ENCODE measurements at regions not wholly inside any gene's neighbourhood (a gene's known extent, or its start where the extent isn't known, plus 50 kb on each side); places are given as distances from the start of the nearest gene placed in this dataset.

GRCh38 chr2:6685447-6685846, 180.3 kb downstream of the CMPK2 start:
- DNase-seq: no peak

GRCh38 chr2:6692056-6692455, 173.7 kb downstream of the CMPK2 start:
- DNase-seq: no peak

GRCh38 chr2:6692819-6693218, 172.9 kb downstream of the CMPK2 start:
- no peak for DNase-seq

- no peak for DNase-seq
Observed at GRCh38 chr2:6694555-6694954, 171.2 kb downstream of the CMPK2 start.

- DNase-seq: no peak
Observed at GRCh38 chr2:6700335-6700734, 165.4 kb downstream of the CMPK2 start.

GRCh38 chr2:6704077-6704476, 161.6 kb downstream of the CMPK2 start:
- DNase-seq: no peak

GRCh38 chr2:6721395-6721794, 144.3 kb downstream of the CMPK2 start:
- DNase-seq: no peak

GRCh38 chr2:6722574-6722973, 143.1 kb downstream of the CMPK2 start:
- DNase-seq: no peak

- DNase-seq: no peak
Observed at GRCh38 chr2:6723865-6724604, 141.7 kb downstream of the CMPK2 start.

- DNase-seq: no peak
Observed at GRCh38 chr2:6724605-6725140, 141.0 kb downstream of the CMPK2 start.

GRCh38 chr2:6728156-6728555, 137.6 kb downstream of the CMPK2 start:
- DNase-seq: no peak

GRCh38 chr2:6730003-6730402, 135.7 kb downstream of the CMPK2 start:
- DNase-seq: no peak

- DNase-seq: no peak
Observed at GRCh38 chr2:6730649-6731532, 134.8 kb downstream of the CMPK2 start.

- DNase-seq: no peak
Observed at GRCh38 chr2:6739547-6739946, 126.2 kb downstream of the CMPK2 start.

- DNase-seq: no peak
Observed at GRCh38 chr2:6741229-6741628, 124.5 kb downstream of the CMPK2 start.

- no peak for DNase-seq
Observed at GRCh38 chr2:6744038-6744437, 121.7 kb downstream of the CMPK2 start.

GRCh38 chr2:6747433-6747832, 118.3 kb downstream of the CMPK2 start:
- DNase-seq: no peak

GRCh38 chr2:6748406-6749067, 117.2 kb downstream of the CMPK2 start:
- no peak for DNase-seq

GRCh38 chr2:6749962-6750361, 115.7 kb downstream of the CMPK2 start:
- DNase-seq: no peak

- DNase-seq: no peak
Observed at GRCh38 chr2:6750411-6751158, 115.1 kb downstream of the CMPK2 start.

GRCh38 chr2:6754419-6754818, 111.3 kb downstream of the CMPK2 start:
- DNase-seq: no peak

GRCh38 chr2:6755456-6755855, 110.3 kb downstream of the CMPK2 start:
- no peak for DNase-seq

GRCh38 chr2:6757215-6757614, 108.5 kb downstream of the CMPK2 start:
- no peak for DNase-seq

Data from central memory CD4-positive, alpha-beta T cell (primary cell).